ENCODE measurements at regions not wholly inside any gene's neighbourhood (a gene's known extent, or its start where the extent isn't known, plus 50 kb on each side); places are given as distances from the start of the nearest gene placed in this dataset.
"Not testable (repeated sequence)": the region's sequence is repeated elsewhere in the genome, so short reads cannot be mapped to it uniquely, and the experiment has no call there.

DNA sequence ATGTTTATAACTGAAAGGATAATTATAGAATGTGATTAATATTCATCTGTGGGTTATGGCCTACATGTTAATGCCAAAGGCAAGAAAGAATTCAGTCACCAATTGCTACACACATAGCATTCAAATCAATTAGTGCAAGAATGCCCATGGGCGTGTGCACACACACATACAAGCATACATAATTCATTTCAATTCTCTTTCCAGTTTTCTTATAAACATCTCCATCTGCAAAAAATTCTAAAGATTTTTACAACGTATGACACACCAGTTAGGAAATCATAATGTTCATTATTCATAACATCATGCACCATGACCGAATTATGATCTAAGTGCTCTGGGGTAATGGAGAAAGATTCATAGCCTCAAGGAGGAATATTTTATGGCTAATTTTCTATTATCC lies 111.0 kb upstream of the ADTRP start:
- DNase-seq (ENCODE audit: low read depth): no peak

DNA sequence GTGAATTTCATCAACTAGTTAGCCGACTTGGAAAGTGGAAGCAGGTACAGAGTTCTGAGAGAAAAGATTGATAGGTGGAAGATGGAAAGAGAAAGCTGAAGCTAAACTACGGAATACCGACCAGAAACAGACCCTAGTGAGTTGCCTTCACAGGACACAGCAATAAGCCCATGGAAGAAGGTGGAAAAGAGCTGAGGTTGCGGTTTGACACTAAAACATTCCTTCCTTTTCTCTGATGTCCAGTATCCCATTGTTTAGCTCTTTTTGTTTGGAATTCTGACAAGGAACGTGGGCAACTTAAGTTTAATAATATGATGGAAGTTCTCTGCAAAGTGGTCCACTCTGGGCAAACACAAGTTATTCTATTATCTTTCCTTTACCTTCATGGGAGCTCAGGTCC lies 110.1 kb upstream of the ADTRP start:
- no peak for DNase-seq (ENCODE audit: low read depth)

DNA sequence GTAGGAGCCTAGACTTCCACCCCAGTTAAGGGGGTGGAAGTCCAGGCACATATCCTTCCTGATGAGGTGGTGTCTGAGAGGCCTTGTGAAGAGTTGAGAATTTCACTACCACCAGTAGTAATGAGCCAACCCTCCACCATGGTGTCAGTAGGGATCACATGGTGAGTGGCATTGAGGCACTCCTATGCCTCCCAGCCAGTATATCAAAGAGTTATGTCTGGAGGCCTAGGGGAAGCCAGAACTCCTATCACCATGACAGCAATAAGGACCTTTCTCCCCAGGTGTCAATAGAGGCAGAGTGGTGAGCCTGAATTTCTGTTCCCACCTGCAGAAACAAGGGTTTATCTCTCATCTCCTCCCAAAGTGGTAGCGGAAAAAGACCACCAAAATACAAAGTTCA lies 106.6 kb upstream of the ADTRP start:
- DNase-seq (ENCODE audit: low read depth): no peak

DNA sequence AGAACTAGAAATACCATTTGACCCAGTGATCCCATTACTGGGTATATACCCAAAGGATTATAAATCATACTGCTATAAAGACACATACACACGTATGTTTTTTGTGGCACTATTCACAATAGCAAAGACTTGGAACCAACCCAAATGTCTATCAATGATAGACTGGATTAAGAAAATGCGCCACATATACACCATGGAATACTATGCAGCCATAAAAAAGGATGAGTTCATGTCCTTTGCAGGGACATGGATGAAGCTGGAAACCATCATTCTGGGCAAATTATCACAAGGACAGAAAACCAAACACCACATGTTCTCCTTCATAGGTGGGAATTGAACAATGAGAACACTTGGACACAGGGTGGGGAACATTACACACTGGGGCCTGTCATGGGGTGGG lies 104.9 kb upstream of the ADTRP start:
- not testable (repeated sequence) for DNase-seq (ENCODE audit: low read depth)

DNA sequence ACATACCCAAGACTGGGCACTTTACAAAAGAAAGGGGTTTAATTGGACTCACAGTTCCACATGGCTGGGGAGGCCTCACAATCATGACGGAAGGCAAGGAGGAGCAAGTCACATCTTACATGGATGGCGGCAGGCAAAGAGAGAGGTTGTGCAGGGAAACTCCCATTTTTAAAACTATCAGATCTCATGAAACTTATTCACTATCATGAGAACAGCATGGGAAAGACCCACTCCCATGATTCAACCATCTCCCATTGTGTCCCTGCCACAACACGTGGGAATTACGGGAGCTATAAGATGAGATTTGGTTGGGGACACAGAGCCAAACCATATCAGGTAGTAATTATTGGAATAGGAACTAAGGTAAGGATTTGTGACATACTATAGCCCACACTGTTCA lies 101.6 kb upstream of the ADTRP start:
- DNase-seq (ENCODE audit: low read depth): not testable (repeated sequence)

DNA sequence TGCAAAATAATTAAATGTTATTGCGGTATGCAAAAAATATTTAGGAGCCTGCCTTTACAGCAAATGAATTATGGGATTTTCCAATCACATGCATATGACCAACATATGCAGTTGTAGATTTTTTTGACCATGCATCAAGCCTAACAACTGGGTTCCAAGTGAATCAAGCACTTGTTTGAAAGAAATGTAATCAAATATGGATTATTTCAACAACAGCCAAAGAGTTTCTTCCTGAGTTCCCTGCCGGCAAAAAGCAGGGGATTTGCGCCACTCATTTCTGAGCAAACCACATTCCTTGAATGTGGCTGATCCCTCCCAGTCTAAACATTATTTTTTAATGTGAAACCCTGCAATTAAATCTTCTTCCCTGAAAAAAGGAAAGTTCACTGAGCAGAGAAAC lies 100.1 kb upstream of the ADTRP start:
- DNase-seq (ENCODE audit: low read depth): no peak

DNA sequence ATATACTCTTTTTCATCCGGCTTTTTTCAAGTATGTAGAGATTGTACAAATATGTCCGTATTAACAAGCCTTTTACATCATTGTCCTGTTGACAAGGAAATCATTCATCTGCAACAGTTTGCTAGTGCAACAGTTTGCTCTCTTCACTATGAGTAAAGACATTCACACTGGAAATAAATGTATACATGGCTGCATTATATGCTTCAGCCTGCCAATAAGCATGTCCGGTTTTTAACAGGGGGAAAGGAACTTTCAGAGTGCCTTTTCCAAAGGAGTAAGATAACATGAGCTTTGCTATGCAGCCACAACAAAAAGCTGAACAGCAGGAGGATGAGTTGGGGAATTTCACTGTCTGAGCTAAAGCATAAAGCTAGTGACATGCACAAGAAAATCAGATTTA lies 99.4 kb upstream of the ADTRP start:
- no peak for DNase-seq (ENCODE audit: low read depth)

DNA sequence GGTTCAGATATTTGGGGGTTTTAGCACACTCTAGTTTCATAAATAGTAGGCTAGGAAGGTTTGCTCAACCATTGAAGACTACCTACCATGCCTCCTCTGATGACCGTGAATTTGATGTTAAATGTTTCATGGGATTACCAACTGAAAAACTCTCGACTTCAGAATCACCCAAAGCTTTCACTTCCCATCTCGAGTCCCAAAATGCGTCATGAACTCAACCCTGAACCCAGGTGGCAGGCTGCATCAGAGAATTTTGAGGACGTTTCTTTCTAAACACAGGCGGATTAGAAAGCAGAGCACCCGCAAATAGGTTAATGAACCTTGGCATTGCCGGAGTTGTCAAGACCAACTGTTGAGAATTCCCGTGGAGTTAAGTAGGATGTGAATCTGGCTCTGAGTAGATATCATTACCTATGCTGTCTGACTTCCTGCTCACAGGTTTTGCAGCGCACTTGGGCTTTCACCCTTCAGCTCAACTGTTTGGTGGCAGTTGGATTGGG lies 98.4 kb upstream of the ADTRP start:
- no peak for DNase-seq (ENCODE audit: low read depth)

DNA sequence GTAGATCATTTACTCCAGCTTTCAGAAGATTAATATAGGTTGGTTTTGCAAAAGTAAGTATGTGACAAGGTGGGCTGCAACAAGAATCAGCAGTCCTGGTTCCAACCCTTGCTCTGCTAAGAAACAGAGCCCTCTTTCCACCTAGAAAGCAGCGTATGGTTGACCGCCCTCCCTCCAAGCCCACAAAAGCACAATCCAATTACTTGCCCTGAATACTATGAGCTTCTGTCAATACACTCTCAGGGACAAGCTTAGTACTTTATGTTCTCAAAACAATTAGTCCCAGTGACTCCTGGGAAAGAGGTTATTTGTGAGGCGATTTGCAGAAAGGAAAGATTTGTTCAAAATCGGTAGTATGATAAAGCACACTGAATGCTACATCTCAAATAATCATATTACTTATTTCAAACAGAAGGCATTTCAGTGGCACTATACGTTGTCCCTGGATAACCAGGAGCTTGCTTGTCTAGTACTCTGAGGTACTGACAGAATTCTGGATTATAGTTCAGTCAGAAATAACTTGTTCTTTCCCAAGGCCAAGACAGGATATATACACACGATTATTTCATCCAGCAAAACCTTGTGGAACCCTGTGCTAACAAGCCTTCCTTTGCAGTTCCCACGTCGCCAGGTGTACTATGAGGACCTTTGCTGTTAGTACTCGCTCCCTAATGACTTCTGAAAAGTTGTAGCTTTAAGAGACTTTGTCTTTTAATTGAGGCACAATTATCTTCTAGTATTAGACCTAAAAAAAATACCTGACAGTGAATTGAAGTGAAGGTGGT lies 96.9 kb upstream of the ADTRP start:
- no peak for DNase-seq (ENCODE audit: low read depth)

DNA sequence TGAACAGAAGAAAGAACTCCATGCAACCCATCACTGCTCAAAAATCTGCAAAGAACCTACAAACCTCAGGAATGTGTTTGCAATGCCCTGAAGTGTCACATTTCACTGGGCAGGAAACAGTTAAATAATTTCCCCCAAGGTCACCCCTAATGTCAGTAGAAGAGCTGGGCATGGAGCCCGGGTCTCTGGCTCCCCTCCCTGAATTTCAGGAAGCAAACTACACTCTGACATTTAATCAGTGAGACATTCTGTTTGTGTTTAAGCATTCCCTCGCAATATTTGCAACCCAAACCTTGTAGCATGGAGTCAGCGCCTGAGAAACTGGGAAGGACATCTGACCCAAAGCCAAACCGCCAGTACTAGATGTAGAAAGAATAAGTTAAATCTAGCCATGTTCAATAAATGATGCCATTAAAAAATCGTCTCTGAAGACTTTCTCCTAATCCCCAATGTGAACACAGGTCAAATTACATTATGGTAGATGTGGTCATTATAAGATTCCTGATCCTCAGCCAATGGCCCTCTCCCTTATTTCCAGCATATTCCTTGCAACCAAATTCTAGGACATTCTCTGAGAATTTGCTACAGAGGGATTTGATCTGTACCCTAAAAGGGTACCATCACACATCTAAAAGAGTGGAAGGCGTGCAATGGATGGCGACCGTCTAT lies 91.2 kb upstream of the ADTRP start:
- peak; percentile 27 for DNase-seq (ENCODE audit: low read depth)

DNA sequence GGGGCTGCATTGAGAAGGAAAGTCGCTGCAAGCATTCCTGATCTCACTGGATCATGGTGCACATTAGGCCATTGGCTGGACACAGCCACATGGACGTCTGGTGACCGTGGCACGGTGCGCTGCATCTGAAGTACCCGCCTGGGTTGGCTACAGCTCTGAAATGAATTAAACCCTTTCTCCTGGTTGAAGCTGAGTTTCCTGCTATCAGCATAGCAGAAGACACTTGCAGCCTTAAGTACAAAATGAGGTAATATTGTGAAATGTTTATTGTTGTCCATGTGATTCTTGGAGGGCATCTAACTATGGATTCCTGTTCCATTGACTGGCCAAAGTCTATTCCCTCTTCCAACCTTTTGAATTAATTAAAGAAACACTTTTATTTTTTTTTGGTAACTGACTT lies 89.8 kb upstream of the ADTRP start:
- DNase-seq (ENCODE audit: low read depth): no peak

DNA sequence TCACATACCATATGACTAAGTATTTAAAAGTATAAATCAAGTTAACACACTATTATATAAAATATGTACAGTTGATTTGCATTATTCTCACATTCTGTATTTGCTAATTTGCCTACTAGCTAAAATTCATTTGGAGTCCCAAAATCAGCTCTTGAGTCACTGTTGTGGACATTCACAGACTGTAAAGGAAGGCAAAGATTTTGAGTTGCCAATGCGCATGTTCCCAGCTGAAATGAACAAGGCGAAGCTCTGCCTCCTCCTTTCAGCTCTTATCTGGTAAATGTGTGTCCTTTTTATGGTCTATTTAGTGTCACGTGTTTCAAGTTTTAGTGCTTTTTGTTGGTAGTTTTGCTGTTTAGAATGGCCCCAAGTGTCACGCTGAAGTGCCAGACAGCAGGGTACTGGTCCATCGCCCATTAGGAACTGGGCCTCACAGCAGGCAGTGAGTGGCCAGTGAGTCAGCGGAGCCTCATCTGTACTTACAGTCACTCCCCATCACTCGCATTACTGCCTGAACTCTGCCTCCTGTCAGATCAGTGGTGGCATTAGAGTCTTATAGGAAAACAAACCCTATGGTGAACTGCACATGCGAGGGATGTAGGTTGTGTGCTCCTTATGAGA lies 87.2 kb upstream of the ADTRP start:
- no peak for DNase-seq (ENCODE audit: low read depth)

DNA sequence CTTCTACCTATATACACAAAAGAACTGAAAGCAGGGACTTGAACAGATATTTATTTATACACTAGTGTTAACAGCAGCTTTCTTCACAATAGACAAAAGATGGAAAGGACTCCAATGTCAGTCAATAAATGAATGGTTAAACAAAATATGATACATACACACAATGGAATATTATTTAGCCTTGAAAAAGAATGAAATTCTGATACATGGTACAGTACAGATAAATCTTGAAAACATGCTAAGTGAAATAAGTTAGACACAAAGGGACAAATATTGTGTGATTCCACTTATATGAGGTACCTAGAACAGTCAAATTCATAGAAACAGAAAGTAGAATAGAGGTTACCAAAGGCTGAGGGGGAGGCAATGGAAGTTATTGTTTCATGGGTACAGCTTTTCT lies 79.8 kb upstream of the ADTRP start:
- DNase-seq (ENCODE audit: low read depth): no peak

DNA sequence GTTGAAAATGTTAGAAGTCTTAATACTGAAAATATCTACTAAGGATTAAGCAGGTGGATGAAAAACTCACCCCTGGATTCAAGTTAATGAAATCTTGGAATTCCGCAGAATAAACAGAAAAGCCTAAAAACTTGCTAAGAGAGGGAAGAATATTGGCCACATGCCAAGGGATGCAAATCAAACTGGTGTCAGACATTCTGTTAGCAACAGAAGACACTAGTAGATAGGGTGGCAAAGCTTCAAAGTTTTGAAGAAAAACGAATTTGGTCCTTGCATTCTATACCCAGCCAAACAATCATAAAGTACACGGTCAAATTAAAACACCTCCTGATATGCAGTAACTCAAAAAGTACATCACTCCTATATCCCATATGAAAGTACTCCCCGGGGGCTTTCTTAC lies 77.1 kb upstream of the ADTRP start:
- DNase-seq (ENCODE audit: low read depth): no peak

DNA sequence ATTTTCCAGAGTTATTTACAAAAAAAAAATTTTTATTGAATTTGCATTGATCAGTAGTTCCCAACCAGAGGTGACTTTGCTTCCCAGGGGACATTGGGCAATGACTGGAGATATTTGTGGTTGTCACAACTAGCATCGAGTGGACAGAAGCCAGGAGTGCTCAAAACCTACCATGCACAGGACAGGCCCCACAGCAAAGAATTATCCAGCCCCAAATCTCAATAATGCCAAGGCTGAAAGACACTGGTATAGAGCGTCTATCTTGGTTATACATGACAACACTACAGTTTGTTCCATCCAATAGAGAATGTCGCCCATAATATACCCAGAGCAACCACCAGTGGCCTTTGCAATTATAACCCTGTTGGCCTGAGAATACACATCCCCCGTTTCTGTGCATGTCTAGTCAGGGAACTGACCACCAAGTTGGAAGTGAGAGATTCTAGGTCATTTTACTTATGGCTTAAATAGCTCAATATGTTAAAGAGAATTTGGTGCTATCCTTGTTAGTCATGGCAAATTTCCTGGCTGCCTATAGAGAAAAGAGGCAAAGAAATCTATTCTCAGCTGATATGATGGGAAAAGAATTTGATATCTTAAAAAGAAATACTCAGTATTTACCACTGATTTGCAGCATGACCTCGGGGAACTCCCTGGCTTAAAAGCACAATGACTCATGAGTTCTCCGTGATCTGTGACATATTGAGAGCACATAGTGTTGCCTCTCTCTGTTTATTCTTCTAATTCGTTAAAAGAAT lies 76.0 kb upstream of the ADTRP start:
- peak; percentile 37 for DNase-seq (ENCODE audit: low read depth)

DNA sequence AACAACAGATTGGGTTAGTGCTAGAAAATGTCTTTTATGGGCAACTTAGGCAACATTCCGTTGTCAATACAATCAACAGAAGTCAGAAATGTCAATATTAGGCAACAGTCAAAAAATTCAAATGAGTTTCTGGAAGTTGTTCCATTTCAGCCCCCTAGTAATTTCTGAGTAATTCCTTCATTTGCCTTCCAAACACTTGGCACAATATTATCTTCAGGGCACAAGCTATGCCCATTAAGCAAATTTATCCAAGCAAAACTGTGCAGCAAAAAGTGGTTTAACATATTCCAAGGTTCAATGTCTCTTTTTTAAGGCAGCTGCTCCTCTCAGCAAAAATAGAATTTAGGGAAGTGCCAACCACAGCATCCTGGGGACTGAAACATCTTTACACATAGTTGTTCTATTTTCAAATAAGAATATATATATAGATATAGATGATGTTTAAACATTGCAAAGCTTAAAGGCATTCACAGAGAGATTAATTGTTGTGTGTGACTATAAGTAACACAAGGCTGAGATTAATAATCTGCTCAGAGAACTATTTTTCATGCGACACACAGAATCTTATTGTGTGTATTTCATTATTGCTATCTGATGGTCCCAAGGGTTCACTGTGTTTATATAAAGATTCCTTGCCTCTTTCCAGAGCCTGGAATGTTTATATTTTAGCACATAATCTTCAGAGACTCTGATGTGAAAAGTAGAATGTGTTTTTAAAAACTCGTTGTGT lies 75.2 kb upstream of the ADTRP start:
- DNase-seq (ENCODE audit: low read depth): no peak

DNA sequence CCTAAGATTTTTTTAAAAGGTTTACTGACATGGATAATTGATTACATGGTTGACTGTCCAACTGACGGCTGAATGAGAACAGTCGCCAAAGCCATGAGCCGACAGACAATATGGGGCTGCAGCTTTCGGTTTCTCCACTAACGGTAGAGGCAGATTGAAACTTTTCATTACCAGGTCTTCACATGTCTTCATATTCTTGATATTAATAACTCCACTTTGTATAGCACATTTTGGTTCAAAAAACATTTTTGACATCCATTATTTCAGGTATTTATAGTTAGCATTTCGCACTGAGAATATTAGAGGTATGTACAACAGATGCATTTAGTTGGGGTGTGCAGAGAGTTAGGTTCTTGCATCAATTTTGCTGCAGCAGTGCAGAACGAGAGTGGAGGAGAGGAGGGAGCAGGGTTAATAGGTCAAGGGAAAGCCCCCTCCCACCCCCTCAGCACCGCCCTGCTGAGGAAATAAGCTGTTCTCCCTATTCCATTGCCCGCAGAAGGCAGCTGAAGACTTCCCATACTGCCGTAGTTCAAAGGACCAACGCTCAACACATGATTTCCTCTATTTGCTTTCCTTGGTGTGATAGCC lies 73.6 kb upstream of the ADTRP start:
- DNase-seq (ENCODE audit: low read depth): no peak

DNA sequence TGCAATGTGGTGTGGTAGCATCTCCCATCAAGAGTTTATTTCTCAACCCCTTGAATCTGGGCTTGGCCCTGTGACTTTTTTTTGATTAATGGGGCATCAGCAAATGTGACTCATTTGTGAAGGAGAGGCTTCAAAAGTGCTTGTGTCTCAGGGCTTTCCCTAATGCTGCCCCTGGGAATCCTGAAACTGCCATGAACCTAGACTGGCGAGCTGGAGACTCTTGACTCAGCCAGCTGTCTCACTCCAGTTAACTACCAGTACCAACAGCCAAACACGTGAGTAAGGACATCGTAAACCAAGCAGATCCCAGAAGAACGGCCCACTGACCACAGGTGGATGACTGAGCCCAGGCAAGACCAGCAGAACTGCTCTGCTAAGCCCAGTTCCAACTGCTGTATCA lies 72.8 kb upstream of the ADTRP start:
- peak; percentile 98 for DNase-seq (ENCODE audit: low read depth)

DNA sequence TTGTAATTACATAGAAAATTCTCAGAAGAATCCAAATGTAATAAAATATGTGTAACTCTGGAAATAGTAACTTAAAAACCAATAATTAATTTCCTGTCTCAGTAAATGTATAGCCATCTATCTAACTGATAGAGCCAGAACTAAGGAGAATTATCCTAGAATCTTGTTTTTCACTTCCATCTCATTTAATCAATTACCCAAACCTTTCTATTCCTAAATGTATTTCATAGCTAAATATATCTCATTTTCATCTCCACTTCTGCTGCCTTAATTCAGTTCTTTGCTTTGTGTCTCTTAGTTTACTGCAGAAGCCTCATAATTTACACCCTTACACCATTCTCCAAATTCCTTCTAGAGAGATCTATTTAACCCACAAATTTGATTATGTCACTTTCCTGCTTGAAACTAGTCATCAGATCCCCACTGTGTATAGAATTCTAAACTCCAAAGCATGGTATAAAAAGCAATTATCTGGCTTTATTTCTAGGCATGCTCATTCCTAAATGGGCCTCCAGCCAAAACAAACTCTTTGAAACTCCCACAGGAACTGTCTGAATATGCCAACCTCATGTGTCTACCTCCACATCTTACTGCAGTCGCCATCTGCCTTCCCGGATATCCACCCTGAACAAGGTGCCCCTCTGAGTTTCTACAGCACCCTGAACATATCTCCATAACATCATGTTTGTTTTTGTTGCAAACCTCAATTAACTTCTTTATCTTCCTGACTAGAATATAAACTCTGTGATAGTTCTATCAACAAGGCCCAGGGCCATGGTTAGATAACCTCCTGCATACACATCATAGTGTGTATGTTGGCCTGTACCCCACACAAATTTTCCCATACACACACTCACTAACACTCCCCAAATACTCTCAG lies 70.5 kb upstream of the ADTRP start:
- peak; percentile 28 for DNase-seq (ENCODE audit: low read depth)

DNA sequence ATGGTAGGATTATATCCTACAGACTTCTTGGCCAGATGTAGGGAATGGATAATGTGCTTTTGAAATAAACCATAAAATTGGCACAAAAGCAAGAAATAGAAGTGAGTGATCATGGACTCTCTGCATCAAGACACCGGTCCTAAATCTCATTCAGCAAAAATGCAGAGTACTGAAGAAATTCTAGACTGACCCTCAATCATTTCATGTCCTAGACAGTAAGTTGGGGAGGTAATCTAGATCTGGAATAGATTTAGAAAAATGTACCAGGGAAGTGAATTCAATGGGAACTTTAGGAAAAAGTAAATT lies 69.7 kb upstream of the ADTRP start:
- DNase-seq (ENCODE audit: low read depth): no peak
